Stimulated activated CD4-positive, alpha-beta T cell treated with anti-CD3 and anti-CD28 coated beads, TNF-alpha, amount 100 ng/mL, for 24 hours (primary cell): ENCODE measurements at regions not wholly inside any gene's neighbourhood (a gene's known extent, or its start where the extent isn't known, plus 50 kb on each side); places are given as distances from the start of the nearest gene placed in this dataset.
"Not testable (repeated sequence)": the region's sequence is repeated elsewhere in the genome, so short reads cannot be mapped to it uniquely, and the experiment has no call there.

Source experiments
- DNase-seq, 3 experiments: peaks; one replicate each; pipeline ENCODE4 v3.0.0-alpha.2; 2020; ENCODE audit warnings: low read depth in 3 of 3

DNA sequence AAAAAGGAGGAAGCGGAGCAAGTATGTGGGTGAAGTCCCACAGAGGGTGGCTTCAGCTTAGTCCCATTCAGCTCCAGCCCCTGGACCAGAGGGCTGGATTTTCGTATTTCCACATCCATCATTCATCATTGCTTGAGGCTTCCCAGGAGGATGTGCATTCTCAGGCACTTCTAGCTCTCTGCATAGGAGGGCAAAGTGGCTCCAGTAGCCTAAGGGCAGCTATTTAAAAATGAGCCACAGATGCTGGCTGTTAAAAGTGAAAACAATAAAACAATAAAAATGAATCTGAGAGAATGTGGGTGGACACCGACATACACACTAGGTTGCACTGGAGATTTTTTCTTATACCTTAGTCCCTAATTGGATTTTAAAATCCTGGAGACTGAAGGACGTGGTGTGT is 629.2 kb upstream of the ZNF385D start:
- no peak for DNase-seq

DNA sequence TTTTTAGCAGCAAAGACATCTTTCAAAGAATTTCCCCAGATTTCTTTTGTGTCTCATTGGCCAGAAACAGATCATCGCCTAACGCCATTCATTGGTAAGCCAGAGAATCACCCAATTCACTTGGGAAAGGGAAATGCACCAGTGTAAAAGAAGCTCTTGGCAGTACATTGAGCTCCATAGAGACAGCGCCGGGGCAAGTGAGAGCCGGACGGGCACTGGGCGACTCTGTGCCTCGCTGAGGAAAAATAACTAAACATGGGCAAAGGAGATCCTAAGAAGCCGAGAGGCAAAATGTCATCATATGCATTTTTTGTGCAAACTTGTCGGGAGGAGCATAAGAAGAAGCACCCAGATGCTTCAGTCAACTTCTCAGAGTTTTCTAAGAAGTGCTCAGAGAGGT is 630.6 kb upstream of the ZNF385D start:
- peak in 1 of 3 experiments; percentile 11 for DNase-seq

DNA sequence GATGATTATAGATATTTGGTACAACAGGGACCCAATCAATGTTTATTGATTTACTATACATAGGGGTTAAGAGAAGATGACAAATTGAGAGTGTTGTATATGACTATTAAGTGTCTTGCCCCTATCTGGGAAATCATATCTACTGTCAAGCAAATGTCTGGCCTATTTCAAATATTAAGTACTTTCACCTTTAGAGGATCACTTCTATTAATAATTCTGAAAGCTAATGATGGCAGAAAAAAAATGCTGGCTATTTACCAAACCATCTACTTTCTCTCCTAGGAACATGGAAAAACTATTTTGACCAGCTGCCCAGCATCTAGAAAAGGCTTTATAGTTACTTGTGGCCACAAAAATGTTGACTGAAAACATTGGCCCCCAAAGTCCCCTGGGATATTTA is 632.3 kb upstream of the ZNF385D start:
- no peak for DNase-seq

DNA sequence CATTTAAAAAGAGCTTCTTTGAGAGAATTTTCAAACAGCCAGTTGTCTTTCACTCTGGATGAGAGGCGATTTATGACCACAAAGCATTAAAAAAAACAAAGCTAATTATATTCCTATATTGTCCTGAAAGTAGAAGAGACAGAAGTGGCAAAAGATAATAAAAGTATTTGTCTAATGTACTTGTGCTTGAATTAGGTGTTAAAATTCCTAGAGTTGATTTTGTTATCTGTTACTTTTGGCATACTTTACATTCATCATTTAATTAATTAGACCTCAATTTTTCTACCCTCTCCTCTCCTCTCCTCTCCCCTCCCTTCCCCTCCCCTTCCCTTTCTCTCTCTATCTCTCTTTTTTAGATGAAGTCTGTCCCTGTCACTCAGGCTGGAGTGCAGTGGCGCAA is 635.1 kb upstream of the ZNF385D start:
- no peak for DNase-seq

DNA sequence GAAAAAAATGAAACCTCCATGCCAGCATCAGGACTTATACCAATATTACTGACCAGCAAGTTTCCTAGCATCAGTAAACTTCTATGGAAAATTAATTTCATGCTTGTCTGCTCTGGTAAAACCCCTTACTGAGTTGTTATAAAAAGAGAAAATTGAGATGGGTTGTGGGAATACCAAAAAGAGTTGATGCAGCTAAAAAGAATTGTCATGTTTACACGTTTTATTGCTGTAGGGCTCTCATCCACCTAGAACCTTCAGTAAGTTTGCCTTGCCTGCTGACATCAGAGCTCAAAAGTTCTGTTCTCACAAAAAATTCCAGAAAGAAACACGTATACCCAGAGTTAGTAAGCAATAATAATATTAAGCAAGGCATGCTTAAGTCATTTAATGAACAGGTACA is 641.3 kb upstream of the ZNF385D start:
- DNase-seq = no peak

DNA sequence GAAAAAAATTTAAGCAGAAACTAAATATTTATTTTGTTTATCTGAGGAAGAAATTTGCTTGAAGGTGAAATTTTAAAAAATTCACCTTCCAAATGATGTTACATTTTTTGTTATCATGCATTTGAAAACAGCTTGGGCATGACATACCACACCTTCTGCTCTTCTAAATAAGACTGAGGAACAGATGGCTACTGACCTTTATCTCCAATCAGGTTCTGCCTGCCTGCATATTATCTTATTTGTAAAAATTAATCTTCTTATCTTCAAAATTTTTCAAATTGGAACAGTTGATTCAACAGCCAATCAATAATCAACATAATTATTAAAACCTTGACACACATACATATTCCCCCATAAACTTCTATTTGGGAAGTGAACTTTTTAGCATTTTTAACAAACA is 641.8 kb upstream of the ZNF385D start:
- no peak for DNase-seq

DNA sequence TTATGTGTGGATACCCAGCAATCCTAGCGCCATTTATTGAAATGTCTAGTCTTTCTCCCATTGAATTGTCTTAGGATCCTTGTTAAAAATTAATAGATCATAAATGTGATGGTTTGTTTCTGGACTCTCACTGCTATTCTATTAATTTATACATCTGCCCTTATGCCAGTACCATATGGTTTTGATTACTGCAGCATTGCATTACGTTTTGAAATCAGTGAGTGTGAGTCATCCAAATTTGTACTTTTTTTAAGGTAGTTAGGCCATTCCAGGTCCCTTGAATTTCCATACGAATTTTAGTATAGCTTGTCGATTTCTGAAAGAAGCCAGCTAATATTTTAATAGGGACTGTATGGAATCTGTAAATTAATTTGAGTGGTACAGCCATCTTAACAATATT is 648.6 kb upstream of the ZNF385D start:
- no peak for DNase-seq

DNA sequence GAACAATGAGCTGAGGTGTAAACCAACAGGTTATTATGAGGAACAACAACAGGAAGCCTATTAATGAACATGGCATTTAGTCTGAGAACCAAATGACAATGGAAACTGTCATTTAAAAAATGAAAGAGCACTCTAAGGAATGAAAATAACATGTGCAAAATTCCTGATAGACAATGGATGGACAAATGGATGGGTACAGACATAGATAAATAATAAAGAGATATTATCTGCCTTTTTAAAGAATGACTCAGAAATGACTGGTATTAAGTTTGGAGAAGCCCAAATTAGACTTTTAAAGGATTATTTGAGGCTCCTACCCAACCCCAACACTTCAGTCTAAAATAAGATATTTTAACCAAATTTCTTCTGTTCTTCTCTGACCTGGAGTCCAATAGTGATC is 650.5 kb upstream of the ZNF385D start:
- DNase-seq = no peak

- DNase-seq = no peak
These were observed 663.2 kb upstream of the ZNF385D start for GRCh38 chr3:22414239-22414638.

DNA sequence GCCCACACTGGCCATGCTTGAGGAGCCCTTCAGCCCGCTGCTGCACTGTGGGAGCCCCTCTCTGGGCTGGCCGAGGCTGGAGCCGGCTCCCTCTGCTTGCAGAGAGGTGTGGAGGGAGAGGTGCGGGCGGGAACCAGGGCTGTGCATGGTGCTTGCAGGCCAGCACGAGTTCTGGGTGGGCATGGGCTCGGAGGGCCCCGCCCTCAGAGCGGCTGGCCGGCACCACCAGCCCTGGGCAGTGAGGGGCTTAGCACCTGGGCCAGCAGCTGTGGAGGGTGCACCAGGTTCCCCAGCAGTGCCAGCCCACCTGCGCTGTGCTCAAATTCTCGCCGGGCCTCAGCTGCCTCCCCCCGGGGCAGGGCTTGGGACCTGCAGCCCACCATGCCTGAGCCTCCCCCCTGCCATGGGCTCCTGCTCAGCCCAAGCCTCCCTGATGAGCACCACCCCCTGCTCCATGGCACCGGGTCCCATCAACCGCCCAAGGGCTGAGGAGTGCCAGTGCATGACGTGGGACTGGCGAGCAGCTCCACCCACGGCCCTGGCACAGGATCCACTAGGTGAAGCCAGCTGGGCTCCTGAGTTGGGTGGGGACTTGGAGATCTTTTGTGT is 665.9 kb upstream of the ZNF385D start:
- not testable (repeated sequence) for DNase-seq

GRCh38 chr3:22419261-22419660 is 668.3 kb upstream of the ZNF385D start:
- DNase-seq = no peak

DNA sequence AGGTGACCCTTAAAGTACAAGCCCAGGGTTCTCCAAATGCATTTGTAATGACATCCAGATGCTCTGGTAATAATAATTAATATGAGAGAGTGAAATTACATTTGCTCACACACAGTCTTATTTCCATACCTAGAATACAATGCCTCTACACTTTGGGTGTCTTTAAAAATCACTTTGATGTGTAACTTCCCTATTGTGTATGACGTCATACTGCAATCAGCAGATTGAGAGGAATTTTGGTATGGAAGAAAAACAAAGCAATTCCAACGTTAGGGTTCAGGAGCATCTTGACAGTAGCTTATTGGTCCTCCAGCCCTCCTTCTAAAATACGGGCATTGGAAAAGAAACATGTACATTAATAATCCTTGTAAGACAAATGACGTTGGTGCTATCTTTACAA is 670.6 kb upstream of the ZNF385D start:
- no peak for DNase-seq

GRCh38 chr3:22431334-22431733 is 680.3 kb upstream of the ZNF385D start:
- no peak for DNase-seq

DNA sequence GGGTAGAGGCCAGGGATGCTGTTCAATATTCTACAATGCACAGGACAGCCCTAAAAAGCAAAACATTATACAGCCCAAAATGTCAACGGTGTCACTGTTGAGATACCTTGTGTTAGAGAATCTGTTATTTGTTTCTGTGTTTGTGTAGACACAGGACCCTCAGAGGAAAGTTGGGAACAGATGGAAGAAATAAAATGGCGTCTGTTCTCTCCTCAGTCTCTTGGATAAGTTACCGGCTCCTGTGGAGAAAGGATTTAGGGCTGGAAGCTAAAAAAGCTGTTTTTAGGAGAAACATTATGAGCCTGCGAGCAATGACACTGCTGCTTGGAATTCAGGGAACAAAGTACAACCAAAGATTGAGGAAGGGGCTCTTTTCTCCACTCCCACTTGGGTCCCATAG is 688.6 kb upstream of the ZNF385D start:
- DNase-seq = no peak

DNA sequence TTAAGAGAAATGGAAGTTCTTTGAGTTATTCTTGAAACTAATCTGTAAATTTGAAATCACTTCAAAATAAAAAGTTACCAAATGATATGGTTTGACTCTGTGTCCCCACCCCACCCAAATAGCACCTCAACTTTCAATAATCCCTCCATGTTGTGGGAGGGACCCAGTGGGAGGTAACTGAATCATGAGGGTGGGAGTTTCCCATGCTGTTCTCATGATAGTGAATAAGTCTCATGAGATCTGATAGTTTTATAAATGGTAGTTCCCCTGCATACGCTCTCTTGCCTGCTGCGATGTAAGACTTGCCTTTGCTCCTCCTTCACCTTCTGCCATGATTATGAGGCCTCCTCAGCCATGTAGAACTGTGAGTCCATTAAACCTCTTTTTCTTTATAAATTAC is 690.7 kb upstream of the ZNF385D start:
- DNase-seq = no peak

- DNase-seq = no peak
These were observed 692.7 kb upstream of the ZNF385D start for GRCh38 chr3:22443571-22444233.

- not testable (repeated sequence) for DNase-seq
These were observed 694.3 kb upstream of the ZNF385D start for GRCh38 chr3:22445336-22445735.

GRCh38 chr3:22450786-22451400 is 699.9 kb upstream of the ZNF385D start:
- DNase-seq = no peak

DNA sequence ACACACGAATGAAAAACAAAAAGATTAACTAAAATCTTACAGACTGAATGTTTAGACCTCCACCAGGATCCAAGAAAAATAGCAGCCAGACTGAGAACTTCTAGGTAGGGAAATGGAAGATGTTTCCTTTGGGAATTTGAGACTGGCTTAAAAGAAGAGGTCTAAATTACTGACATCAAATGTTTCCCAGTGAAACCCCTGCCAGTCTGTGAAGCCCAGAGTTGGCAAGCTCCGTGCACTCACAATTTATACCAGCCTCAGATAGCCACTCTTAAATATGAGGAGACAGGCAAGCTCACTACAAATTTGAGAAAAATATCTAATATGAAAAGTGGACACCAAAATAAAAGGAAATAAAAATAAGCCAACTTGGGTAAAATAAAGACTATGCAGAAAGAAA is 700.5 kb upstream of the ZNF385D start:
- no peak for DNase-seq

- no peak for DNase-seq
These were observed 703.0 kb upstream of the ZNF385D start for GRCh38 chr3:22453906-22454535.

DNA sequence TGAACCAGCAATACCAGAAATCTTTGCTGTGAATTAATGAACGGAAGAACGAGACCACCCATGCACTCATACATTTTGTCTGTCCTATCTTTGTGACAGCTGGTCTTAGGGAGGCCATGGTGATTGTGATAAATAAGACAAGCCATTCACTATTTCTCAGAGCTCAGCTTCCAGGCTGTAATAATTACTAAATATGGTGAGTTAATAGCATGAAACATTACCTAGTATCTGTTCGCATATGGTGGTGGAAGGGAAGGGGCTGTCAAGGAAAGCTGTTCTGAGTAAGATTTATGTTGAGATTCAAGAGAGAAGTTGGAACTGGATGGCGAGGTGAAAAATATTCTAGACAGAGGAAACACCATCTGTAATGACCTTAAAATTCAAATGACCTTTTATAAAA is 719.0 kb upstream of the ZNF385D start:
- no peak for DNase-seq

GRCh38 chr3:22471557-22471956 is 720.5 kb upstream of the ZNF385D start:
- no peak for DNase-seq
